ENCODE measurements at regions not wholly inside any gene's neighbourhood (a gene's known extent, or its start where the extent isn't known, plus 50 kb on each side); places are given as distances from the start of the nearest gene placed in this dataset.

GRCh38 chr9:11097020-11097419 lies 484.2 kb upstream of the PTPRD start:
- Mint-ChIP-seq H3K27ac (no peak overlapping the region), H3K36me3 (ENCODE audit: low read depth) (no peaks in the 10 kb centered on the region), H3K4me1 (ENCODE audit: low read depth) (no peaks in the 10 kb centered on the region), H3K27me3 (no peaks in the 10 kb centered on the region), H3K4me3 (no peak overlapping the region), H3K9me3 (peaks cover 21% of the 10 kb centered on the region)
- CTCF ChIA-PET: no interaction called here
- intact Hi-C loops (cut with micrococcal nuclease): no loop called here
- POLR2A ChIA-PET: no interaction called here
- TF ChIP-seq CTCF (IDR thresholded peaks at IDR 0.05): no peak
- ATAC-seq (no peak), DNase-seq (no peak)

GRCh38 chr9:11103525-11103924 lies 490.7 kb upstream of the PTPRD start:
- no peak overlapping the region for H3K4me3 Mint-ChIP-seq
- H3K9me3 Mint-ChIP-seq: peaks cover 19% of the 10 kb centered on the region
- H3K27ac Mint-ChIP-seq: no peak overlapping the region
- ATAC-seq (no peak), DNase-seq (no peak)
- no peaks in the 10 kb centered on the region for H3K27me3 Mint-ChIP-seq
- no peaks in the 10 kb centered on the region for H3K36me3 Mint-ChIP-seq (ENCODE audit: low read depth)
- intact Hi-C loops (cut with micrococcal nuclease): no loop called here
- ChIA-PET CTCF (no interaction called here), POLR2A (no interaction called here)
- no peak for TF ChIP-seq CTCF (IDR thresholded peaks at IDR 0.05)
- no peaks in the 10 kb centered on the region for H3K4me1 Mint-ChIP-seq (ENCODE audit: low read depth)

GRCh38 chr9:11107196-11107595 lies 494.4 kb upstream of the PTPRD start:
- Mint-ChIP-seq H3K36me3 (ENCODE audit: low read depth) (no peaks in the 10 kb centered on the region), H3K27ac (no peak overlapping the region), H3K4me1 (ENCODE audit: low read depth) (no peaks in the 10 kb centered on the region), H3K27me3 (no peaks in the 10 kb centered on the region), H3K4me3 (no peak overlapping the region), H3K9me3 (peaks cover 20% of the 10 kb centered on the region)
- ChIA-PET CTCF (no interaction called here), POLR2A (no interaction called here)
- no peak for DNase-seq
- no peak for TF ChIP-seq CTCF (IDR thresholded peaks at IDR 0.05)
- ATAC-seq: no peak
- intact Hi-C loops (cut with micrococcal nuclease): no loop called here

- Mint-ChIP-seq H3K4me1 (ENCODE audit: low read depth) (no peaks in the 10 kb centered on the region), H3K36me3 (ENCODE audit: low read depth) (no peaks in the 10 kb centered on the region), H3K4me3 (no peak overlapping the region), H3K27ac (no peak overlapping the region), H3K9me3 (peaks cover 15% of the 10 kb centered on the region), H3K27me3 (no peaks in the 10 kb centered on the region)
- POLR2A ChIA-PET: no interaction called here
- intact Hi-C loops (cut with micrococcal nuclease): no loop called here
- TF ChIP-seq CTCF (IDR thresholded peaks at IDR 0.05): no peak
- no peak for ATAC-seq
- CTCF ChIA-PET: no interaction called here
- DNase-seq: no peak
These were observed 515.4 kb upstream of the PTPRD start for GRCh38 chr9:11128156-11128555.

GRCh38 chr9:11135851-11136250 lies 523.0 kb upstream of the PTPRD start:
- Mint-ChIP-seq H3K4me1 (ENCODE audit: low read depth) (no peaks in the 10 kb centered on the region), H3K9me3 (peaks cover 8% of the 10 kb centered on the region), H3K27ac (no peak overlapping the region), H3K27me3 (no peaks in the 10 kb centered on the region), H3K4me3 (no peak overlapping the region), H3K36me3 (ENCODE audit: low read depth) (no peaks in the 10 kb centered on the region)
- intact Hi-C loops (cut with micrococcal nuclease): no loop called here
- DNase-seq (no peak), ATAC-seq (no peak)
- CTCF ChIA-PET: no interaction called here
- POLR2A ChIA-PET: no interaction called here
- TF ChIP-seq CTCF (IDR thresholded peaks at IDR 0.05): no peak

Data from activated CD8-positive, alpha-beta T cell treated with anti-CD3 and anti-CD28 coated beads for 36 hours (primary cell).